ENCODE measurements at regions not wholly inside any gene's neighbourhood (a gene's known extent, or its start where the extent isn't known, plus 50 kb on each side); places are given as distances from the start of the nearest gene placed in this dataset.

DNA sequence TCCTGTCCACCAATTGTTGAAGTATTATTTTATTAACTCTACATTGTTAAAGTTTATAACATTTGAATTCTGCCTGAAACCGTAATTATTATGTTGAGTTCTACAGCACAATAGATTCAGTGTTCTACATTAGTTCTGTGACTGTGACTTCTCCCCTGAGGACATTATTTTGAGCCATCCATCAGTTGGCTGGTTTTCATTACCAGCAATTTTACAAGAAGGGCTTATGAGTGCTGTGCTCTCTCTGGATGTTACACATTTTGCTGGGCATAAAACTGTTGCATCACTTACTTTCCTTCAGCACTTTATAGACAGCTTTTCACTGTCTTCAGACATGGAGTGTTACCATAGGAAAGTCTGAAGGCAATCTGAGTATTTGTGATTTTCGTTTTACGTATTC is 118.2 kb upstream of the KITLG start:
- TF ChIP-seq, protein P1, sequence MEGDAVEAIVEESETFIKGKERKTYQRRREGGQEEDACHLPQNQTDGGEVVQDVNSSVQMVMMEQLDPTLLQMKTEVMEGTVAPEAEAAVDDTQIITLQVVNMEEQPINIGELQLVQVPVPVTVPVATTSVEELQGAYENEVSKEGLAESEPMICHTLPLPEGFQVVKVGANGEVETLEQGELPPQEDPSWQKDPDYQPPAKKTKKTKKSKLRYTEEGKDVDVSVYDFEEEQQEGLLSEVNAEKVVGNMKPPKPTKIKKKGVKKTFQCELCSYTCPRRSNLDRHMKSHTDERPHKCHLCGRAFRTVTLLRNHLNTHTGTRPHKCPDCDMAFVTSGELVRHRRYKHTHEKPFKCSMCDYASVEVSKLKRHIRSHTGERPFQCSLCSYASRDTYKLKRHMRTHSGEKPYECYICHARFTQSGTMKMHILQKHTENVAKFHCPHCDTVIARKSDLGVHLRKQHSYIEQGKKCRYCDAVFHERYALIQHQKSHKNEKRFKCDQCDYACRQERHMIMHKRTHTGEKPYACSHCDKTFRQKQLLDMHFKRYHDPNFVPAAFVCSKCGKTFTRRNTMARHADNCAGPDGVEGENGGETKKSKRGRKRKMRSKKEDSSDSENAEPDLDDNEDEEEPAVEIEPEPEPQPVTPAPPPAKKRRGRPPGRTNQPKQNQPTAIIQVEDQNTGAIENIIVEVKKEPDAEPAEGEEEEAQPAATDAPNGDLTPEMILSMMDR (IDR thresholded peaks at IDR 0.05; ENCODE audit: low read length): no peak
- TF ChIP-seq EZH2phosphoT487 (IDR thresholded peaks at IDR 0.05; ENCODE audit: low read length) (no peak), EZH2 (optimal IDR thresholded peaks at IDR 0.05; ENCODE audit: low read depth, low read length) (no peak)

Data from MM.1S (cell line).